A549 (cell line): ENCODE measurements at regions not wholly inside any gene's neighbourhood (a gene's known extent, or its start where the extent isn't known, plus 50 kb on each side); places are given as distances from the start of the nearest gene placed in this dataset.

ENCODE experiments used
- ATAC-seq, 2 experiments: fragments of 200-7000 bp in 1 of 2; fragments of >200 bp in 1 of 2; cut with Nextera tagmentation in 1 of 2; cut with Tn5 transposase in 1 of 2; 3 replicates each; pipeline versions ENCODE4 v1.8.0 to v1.9.1; 2018 to 2020; ENCODE audit warnings: mild to moderate bottlenecking in 1 of 2, moderate library complexity in 1 of 2
- CTCF ChIA-PET: fragments of 300-600 bp; sonication (Branson Sonifier 250); formaldehyde crosslinking; extraction: SDS; loops from one replicate; lab custom pipeline; 2021; ENCODE audit warnings: antibody characterized with exemption, inconsistent platforms; lab: Yijun Ruan, JAX
- POLR2A ChIA-PET: fragments of 350-600 bp; formaldehyde crosslinking; extraction: SDS; loops from one replicate; lab custom pipeline; 2021; ENCODE audit warnings: antibody characterized with exemption, inconsistent platforms; lab: Yijun Ruan, JAX
- DNase-seq, 2 experiments: peaks; one replicate each; pipeline versions ENCODE4 v3.0.0 to v3.0.0-alpha.2; 2011 to 2016; ENCODE audit warnings: low read depth in 1 of 2, low spot score in 1 of 2
- FAIRE-seq: peaks from 2 replicates; lab custom pipeline; 2011; peaks lifted over from hg19 to GRCh38; lab: Jason Lieb, UNC
- H3K27ac ChIP-seq, 2 experiments: fragments of >200 bp; sonication (Bioruptor Twin); formaldehyde crosslinking; 3 replicates each; pipeline ENCODE4 v1.5.1; 2016 to 2017
- H3K4me1 ChIP-seq: fragments of >200 bp; sonication (Bioruptor Twin); formaldehyde crosslinking; 3 replicates; pipeline ENCODE4 v1.6.1; 2016
- H3K4me2 ChIP-seq: fragments of >200 bp; sonication (Bioruptor Twin); formaldehyde crosslinking; 3 replicates; pipeline ENCODE4 v1.6.1; 2016
- H3K4me3 ChIP-seq: fragments of >200 bp; sonication (Bioruptor Twin); formaldehyde crosslinking; 3 replicates; pipeline ENCODE4 v1.5.1; 2016
- H3K9me3 ChIP-seq: fragments of >200 bp; sonication (Bioruptor Twin); formaldehyde crosslinking; 3 replicates; pipeline ENCODE4 v1.6.1; 2016
- ATOH8 ChIP-seq: fragments of 250-450 bp; sonication (Bioruptor Pico); IDR thresholded peaks from 2 replicates; pipeline ENCODE4 v1.5.0; 2020; ENCODE audit warnings: low read depth, mild to moderate bottlenecking, moderate library complexity
- CBX2 ChIP-seq: fragments of 200-600 bp; sonication (generic); IDR thresholded peaks from 2 replicates; pipeline ENCODE4 v1.6.1; 2016; ENCODE audit warnings: low read depth, mild to moderate bottlenecking, borderline replicate concordance
- CHD2 ChIP-seq: fragments of 150-350 bp; IDR thresholded peaks from 2 replicates; pipeline ENCODE4 v1.6.1; 2014; ENCODE audit warnings: low read length; ENCODE audit not compliant: partially characterized antibody
- CHD4 ChIP-seq: fragments of 200-600 bp; sonication (generic); IDR thresholded peaks from 2 replicates; pipeline ENCODE4 v1.6.1; 2016; ENCODE audit warnings: antibody characterized with exemption, mild to moderate bottlenecking, borderline replicate concordance
- EHMT2 ChIP-seq: fragments of 200-600 bp; sonication (generic); IDR thresholded peaks from 2 replicates; pipeline ENCODE4 v1.6.1; 2016; ENCODE audit warnings: antibody characterized with exemption, low read depth, mild to moderate bottlenecking, moderate library complexity
- FOSL2 ChIP-seq, 2 experiments: fragments of 450-650 bp in 1 of 2; fragments of >200 bp in 1 of 2; sonication (Bioruptor Twin) in 1 of 2; formaldehyde crosslinking; IDR thresholded peaks; 2 replicates each; pipeline versions ENCODE4 v1.5.0 to v1.6.1; 2016 to 2020; ENCODE audit warnings: mild to moderate bottlenecking in 1 of 2, moderate library complexity in 1 of 2
- FOXS1 ChIP-seq: fragments of 250-450 bp; sonication (Bioruptor Pico); IDR thresholded peaks from 2 replicates; pipeline ENCODE4 v1.5.0; 2020; ENCODE audit warnings: mild to moderate bottlenecking, moderate library complexity
- HOXA7 ChIP-seq: fragments of 250-450 bp; sonication (Bioruptor Pico); IDR thresholded peaks from 2 replicates; pipeline ENCODE4 v1.5.0; 2020; ENCODE audit warnings: mild to moderate bottlenecking, moderate library complexity
- HOXB13 ChIP-seq: fragments of 250-450 bp; sonication (Bioruptor Pico); IDR thresholded peaks from 2 replicates; pipeline ENCODE4 v1.5.0; 2020; ENCODE audit warnings: low read depth, mild to moderate bottlenecking, moderate library complexity
- HOXB5 ChIP-seq: fragments of 250-450 bp; sonication (Bioruptor Pico); IDR thresholded peaks from 2 replicates; pipeline ENCODE4 v1.5.0; 2020; ENCODE audit warnings: mild to moderate bottlenecking, moderate library complexity
- JUN ChIP-seq, 2 experiments: fragments of >200 bp; sonication (Bioruptor Twin); formaldehyde crosslinking; IDR thresholded peaks; 2 replicates in 1 of 2; 3 replicates in 1 of 2; pipeline ENCODE4 v1.6.1; 2016 to 2017
- KDM1A ChIP-seq: fragments of 200-600 bp; sonication (generic); IDR thresholded peaks from 2 replicates; pipeline ENCODE4 v1.6.1; 2016; ENCODE audit warnings: low read depth, mild to moderate bottlenecking
- MAFK ChIP-seq: fragments of 450-650 bp; IDR thresholded peaks from 2 replicates; pipeline ENCODE4 v1.6.1; 2014; ENCODE audit not compliant: partially characterized antibody
- MYC ChIP-seq: IDR thresholded peaks from 2 replicates; pipeline ENCODE4 v1.6.1; 2012; ENCODE audit warnings: mild to moderate bottlenecking, inconsistent platforms, low read length, improper control_type of control experiment, borderline replicate concordance
- POLR2A ChIP-seq: IDR thresholded peaks from 2 replicates; pipeline ENCODE4 v1.6.1; 2012; ENCODE audit warnings: mild to moderate bottlenecking, low read length
- REST ChIP-seq: fragments of 200-600 bp; sonication (generic); IDR thresholded peaks from 2 replicates; pipeline ENCODE4 v1.6.1; 2016; ENCODE audit warnings: antibody characterized with exemption, mild to moderate bottlenecking, moderate library complexity
- RFX5 ChIP-seq: fragments of 450-650 bp; IDR thresholded peaks from 2 replicates; pipeline ENCODE4 v1.7.1; 2014; ENCODE audit warnings: antibody characterized with exemption, mild to moderate bottlenecking, moderate library complexity
- TP53 ChIP-seq: fragments of 250-450 bp; sonication (Bioruptor Pico); IDR thresholded peaks from 2 replicates; pipeline ENCODE4 v1.5.0; 2021; ENCODE audit warnings: mild to moderate bottlenecking, moderate library complexity
- ZC3H11A ChIP-seq: fragments of 450-650 bp; IDR thresholded peaks from 2 replicates; pipeline ENCODE4 v1.6.1; 2014; ENCODE audit warnings: antibody characterized with exemption, mild to moderate bottlenecking
- WGBS: methylation state at CpG from one replicate; pipeline ENCODE4 v1.1.6; 2017; ENCODE audit errors: missing lambda C conversion rate; 5-methylcytosine and 5-hydroxymethylcytosine counted together
- TF ChIP-seq, protein P1 (sequence below): IDR thresholded peaks from 2 replicates; pipeline ENCODE4 v1.6.1; 2012
- TF ChIP-seq, protein P2 (sequence below): fragments of 250-450 bp; sonication (Bioruptor Pico); IDR thresholded peaks from 2 replicates; pipeline ENCODE4 v1.5.0; 2021; ENCODE audit warnings: mild to moderate bottlenecking, moderate library complexity, borderline replicate concordance
- TF ChIP-seq, protein P3 (sequence below): fragments of >200 bp; sonication (Bioruptor Twin); formaldehyde crosslinking; IDR thresholded peaks from 3 replicates; pipeline ENCODE4 v1.5.1; 2016

GRCh38 chr7:379456-380138 is 89.6 kb downstream of the FOXL3 start:
- no peak overlapping the region for H3K27ac ChIP-seq
- H3K4me1 ChIP-seq = no peaks in the 10 kb centered on the region
- FAIRE-seq = no peak
- no peak for ATAC-seq
- CTCF ChIA-PET = no interaction called here
- H3K4me2 ChIP-seq = no peak overlapping the region
- H3K4me3 ChIP-seq = no peak overlapping the region
- no peak for DNase-seq
- H3K9me3 ChIP-seq = peaks cover 11% of the 10 kb centered on the region
- TF ChIP-seq, protein P1, sequence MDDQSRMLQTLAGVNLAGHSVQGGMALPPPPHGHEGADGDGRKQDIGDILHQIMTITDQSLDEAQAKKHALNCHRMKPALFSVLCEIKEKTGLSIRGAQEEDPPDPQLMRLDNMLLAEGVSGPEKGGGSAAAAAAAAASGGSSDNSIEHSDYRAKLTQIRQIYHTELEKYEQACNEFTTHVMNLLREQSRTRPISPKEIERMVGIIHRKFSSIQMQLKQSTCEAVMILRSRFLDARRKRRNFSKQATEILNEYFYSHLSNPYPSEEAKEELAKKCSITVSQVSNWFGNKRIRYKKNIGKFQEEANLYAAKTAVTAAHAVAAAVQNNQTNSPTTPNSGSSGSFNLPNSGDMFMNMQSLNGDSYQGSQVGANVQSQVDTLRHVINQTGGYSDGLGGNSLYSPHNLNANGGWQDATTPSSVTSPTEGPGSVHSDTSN = no peak
- no peak for TF ChIP-seq ATOH8 (CRISPR knock-in tag)
- TF ChIP-seq CHD2 = no peak
- TF ChIP-seq JUN (IDR thresholded peaks at IDR 0.05) = no peak
- TF ChIP-seq CBX2 = no peak
- no peak for TF ChIP-seq EHMT2
- TF ChIP-seq, all 56 proteins: peak for 0
- POLR2A ChIA-PET = no interaction called here
- 65% methylated on average over 35 of the region's 45 CpGs for WGBS

DNA sequence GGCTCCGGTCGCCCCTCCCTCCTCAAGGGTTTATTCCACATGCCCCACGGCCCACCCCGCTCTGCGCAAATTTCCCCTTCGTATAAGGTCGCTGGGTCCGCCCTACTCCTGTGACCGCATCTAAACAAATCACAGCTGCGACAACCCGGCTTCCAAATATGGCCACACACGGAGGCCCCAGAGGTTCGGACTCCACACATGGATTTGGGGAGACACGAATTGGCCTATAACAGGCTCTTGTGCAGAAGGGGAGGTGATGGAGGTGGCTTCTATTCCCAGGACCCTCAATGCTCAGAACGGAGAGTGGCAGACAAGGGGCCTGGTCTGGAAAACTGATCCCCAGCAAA is 90.1 kb downstream of the FOXL3 start:
- no peak overlapping the region for H3K4me2 ChIP-seq
- 78% methylated on average over 15 of the region's 15 CpGs for WGBS
- TF ChIP-seq FOXS1 (CRISPR knock-in tag) (no peak), HOXB5 (CRISPR knock-in tag) (no peak), CHD4 (no peak), ZC3H11A (no peak), POLR2A (no peak), KDM1A (no peak), JUN (IDR thresholded peaks at IDR 0.05) (no peak), FOSL2 (IDR thresholded peaks at IDR 0.05) (no peak), FOSL2 (CRISPR knock-in tag; IDR thresholded peaks at IDR 0.05) (no peak), REST (no peak), TP53 (CRISPR knock-in tag) (no peak), MAFK (no peak), RFX5 (no peak), HOXB13 (no peak), MYC (no peak), HOXA7 (CRISPR knock-in tag) (no peak)
- TF ChIP-seq, protein P2, sequence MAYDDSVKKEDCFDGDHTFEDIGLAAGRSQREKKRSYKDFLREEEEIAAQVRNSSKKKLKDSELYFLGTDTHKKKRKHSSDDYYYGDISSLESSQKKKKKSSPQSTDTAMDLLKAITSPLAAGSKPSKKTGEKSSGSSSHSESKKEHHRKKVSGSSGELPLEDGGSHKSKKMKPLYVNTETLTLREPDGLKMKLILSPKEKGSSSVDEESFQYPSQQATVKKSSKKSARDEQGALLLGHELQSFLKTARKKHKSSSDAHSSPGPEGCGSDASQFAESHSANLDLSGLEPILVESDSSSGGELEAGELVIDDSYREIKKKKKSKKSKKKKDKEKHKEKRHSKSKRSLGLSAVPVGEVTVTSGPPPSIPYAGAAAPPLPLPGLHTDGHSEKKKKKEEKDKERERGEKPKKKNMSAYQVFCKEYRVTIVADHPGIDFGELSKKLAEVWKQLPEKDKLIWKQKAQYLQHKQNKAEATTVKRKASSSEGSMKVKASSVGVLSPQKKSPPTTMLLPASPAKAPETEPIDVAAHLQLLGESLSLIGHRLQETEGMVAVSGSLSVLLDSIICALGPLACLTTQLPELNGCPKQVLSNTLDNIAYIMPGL (CRISPR knock-in tag) = no peak
- TF ChIP-seq, protein P3, sequence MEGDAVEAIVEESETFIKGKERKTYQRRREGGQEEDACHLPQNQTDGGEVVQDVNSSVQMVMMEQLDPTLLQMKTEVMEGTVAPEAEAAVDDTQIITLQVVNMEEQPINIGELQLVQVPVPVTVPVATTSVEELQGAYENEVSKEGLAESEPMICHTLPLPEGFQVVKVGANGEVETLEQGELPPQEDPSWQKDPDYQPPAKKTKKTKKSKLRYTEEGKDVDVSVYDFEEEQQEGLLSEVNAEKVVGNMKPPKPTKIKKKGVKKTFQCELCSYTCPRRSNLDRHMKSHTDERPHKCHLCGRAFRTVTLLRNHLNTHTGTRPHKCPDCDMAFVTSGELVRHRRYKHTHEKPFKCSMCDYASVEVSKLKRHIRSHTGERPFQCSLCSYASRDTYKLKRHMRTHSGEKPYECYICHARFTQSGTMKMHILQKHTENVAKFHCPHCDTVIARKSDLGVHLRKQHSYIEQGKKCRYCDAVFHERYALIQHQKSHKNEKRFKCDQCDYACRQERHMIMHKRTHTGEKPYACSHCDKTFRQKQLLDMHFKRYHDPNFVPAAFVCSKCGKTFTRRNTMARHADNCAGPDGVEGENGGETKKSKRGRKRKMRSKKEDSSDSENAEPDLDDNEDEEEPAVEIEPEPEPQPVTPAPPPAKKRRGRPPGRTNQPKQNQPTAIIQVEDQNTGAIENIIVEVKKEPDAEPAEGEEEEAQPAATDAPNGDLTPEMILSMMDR = no peak
- FAIRE-seq (no peak), ATAC-seq (no peak), DNase-seq (no peak)
- H3K4me1 ChIP-seq = no peaks in the 10 kb centered on the region
- H3K27ac ChIP-seq = no peak overlapping the region
- POLR2A ChIA-PET = no interaction called here
- no peak overlapping the region for H3K4me3 ChIP-seq
- CTCF ChIA-PET = no interaction called here
- H3K9me3 ChIP-seq = peaks cover 15% of the 10 kb centered on the region
